ENCODE measurements at regions not wholly inside any gene's neighbourhood (a gene's known extent, or its start where the extent isn't known, plus 50 kb on each side); places are given as distances from the start of the nearest gene placed in this dataset.

DNA sequence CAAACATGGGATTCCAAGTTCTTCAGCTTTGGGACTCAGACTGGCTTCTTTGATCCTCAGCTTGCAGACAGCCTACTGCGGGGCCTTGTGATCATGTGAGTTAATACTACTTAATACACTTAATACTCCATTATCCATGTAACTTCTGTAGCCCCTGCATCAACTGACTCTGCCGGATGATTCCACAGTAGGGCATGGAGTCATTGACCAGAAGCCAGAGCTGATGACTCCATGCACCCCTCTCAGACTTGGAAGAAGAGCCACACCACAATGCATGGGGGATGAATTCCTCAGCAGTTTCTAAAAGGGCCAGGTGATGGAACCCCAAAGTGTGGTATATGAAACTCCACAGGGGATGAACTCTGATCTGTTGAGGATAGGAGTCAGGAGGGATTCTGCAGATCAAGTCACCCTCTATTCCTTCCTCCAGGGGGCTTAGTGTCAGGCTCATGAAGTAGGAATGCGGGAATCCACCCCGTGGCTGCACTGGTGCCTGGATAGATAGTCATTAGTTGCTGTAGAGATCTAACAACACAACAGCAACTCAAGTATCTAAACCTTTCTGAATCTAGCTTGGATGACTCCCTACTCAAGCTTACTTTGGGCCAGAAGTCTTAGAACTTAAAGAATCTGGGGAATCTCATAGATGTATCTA is 70.2 kb downstream of the GPR6 start:
- intact Hi-C loops (cut with micrococcal nuclease): no loop called here
- TF ChIP-seq, protein P1, sequence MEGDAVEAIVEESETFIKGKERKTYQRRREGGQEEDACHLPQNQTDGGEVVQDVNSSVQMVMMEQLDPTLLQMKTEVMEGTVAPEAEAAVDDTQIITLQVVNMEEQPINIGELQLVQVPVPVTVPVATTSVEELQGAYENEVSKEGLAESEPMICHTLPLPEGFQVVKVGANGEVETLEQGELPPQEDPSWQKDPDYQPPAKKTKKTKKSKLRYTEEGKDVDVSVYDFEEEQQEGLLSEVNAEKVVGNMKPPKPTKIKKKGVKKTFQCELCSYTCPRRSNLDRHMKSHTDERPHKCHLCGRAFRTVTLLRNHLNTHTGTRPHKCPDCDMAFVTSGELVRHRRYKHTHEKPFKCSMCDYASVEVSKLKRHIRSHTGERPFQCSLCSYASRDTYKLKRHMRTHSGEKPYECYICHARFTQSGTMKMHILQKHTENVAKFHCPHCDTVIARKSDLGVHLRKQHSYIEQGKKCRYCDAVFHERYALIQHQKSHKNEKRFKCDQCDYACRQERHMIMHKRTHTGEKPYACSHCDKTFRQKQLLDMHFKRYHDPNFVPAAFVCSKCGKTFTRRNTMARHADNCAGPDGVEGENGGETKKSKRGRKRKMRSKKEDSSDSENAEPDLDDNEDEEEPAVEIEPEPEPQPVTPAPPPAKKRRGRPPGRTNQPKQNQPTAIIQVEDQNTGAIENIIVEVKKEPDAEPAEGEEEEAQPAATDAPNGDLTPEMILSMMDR (IDR thresholded peaks at IDR 0.05; ENCODE audit: borderline replicate concordance): no peak

DNA sequence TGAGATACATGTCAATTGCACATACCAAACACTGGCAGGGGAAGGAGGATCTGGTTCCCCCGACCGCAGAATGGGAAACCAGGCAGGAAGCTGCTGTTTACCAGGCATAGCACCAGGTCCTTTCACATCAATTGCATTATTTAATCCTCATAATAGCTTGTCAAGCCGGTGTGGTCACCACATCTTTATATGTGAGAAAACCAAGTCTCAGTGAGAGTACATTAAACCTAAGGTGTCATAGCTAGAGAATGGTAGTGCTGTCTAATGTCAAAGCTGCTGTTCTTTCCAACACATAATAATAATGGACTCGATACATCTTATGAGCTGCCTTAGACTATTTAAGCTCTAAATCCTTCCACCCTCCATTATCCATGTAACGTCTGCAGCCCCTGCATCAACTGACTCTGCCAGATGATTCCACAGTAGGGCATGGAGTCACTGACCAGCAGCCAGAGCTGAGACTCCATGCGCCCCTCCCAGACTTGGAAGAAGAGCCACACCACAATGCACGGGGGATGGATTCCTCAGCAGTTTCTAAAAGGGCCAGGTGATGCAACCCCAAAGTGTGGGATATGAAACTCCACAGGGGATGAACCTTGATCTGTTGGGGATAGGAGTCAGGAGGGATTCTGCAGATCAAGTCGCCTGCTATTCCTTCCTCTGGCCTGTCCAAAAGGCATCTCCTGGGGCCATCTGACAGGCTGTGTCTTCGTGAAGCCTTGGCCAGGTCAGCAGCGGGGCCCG is 71.8 kb downstream of the GPR6 start:
- no peak for DNase-seq
- Histone ChIP-seq H3K9me3 (replicated peaks) (peaks cover 12% of the 10 kb centered on the region), H3K27me3 (ENCODE audit: low read depth) (peaks cover 21% of the 10 kb centered on the region), H3K4me3 (no peak overlapping the region), H3K36me3 (no peaks in the 10 kb centered on the region), H3K4me1 (no peaks in the 10 kb centered on the region), H3K27ac (replicated peaks) (no peak overlapping the region)
- intact Hi-C loops (cut with micrococcal nuclease): loop anchor here (10.0 kb wide), 1 partner anchor 525 kb away; no protein-coding TSS in a partner anchor
- TF ChIP-seq, protein P1 (IDR thresholded peaks at IDR 0.05; ENCODE audit: borderline replicate concordance): no peak

More for the DNA sequence above, 70.2 kb downstream of the GPR6 start:
- Histone ChIP-seq H3K27ac (replicated peaks) (no peak overlapping the region), H3K4me1 (peaks cover 3% of the 10 kb centered on the region), H3K4me3 (no peak overlapping the region), H3K9me3 (replicated peaks) (peaks cover 12% of the 10 kb centered on the region), H3K36me3 (no peaks in the 10 kb centered on the region), H3K27me3 (ENCODE audit: low read depth) (peaks cover 21% of the 10 kb centered on the region)
- no peak for DNase-seq
